GM23338 (cell line): ENCODE measurements at regions not wholly inside any gene's neighbourhood (a gene's known extent, or its start where the extent isn't known, plus 50 kb on each side); places are given as distances from the start of the nearest gene placed in this dataset.

ENCODE experiments used
- ATAC-seq: fragments of 200-7000 bp; cut with Tn5 transposase; 3 replicates; pipeline ENCODE4 v1.9.1; 2020
- DNase-seq: peaks from one replicate; pipeline ENCODE4 v3.0.0-alpha.2; 2015; ENCODE audit warnings: low spot score
- H2AFZ ChIP-seq: fragments of 200-600 bp; sonication (generic); 2 replicates; pipeline ENCODE4 v1.8.0; 2016; ENCODE audit warnings: antibody characterized with exemption, mild to moderate bottlenecking, moderate library complexity
- H3F3A ChIP-seq: fragments of 200-600 bp; sonication (generic); replicated peaks from 2 replicates; pipeline ENCODE4 v1.8.0; 2017; ENCODE audit warnings: antibody characterized with exemption, mixed run types, low read depth
- H3K27ac ChIP-seq: fragments of 200-600 bp; sonication (generic); 2 replicates; pipeline ENCODE4 v1.6.1; 2016; ENCODE audit warnings: low read depth
- H3K27me3 ChIP-seq: fragments of 200-600 bp; sonication (generic); 2 replicates; pipeline ENCODE4 v1.8.0; 2016; ENCODE audit warnings: mild to moderate bottlenecking, mixed run types, moderate library complexity; ENCODE audit not compliant: insufficient read depth
- H3K36me3 ChIP-seq: fragments of 200-600 bp; sonication (generic); 2 replicates; pipeline ENCODE4 v1.8.0; 2016; ENCODE audit warnings: mild to moderate bottlenecking; ENCODE audit not compliant: insufficient read depth
- H3K4me1 ChIP-seq: fragments of 200-600 bp; sonication (generic); 2 replicates; pipeline ENCODE4 v1.8.0; 2016; ENCODE audit warnings: mild to moderate bottlenecking, moderate library complexity; ENCODE audit not compliant: insufficient read depth
- H3K4me2 ChIP-seq: fragments of 200-600 bp; sonication (generic); 2 replicates; pipeline ENCODE4 v1.7.1; 2017; ENCODE audit warnings: mixed run types
- H3K4me3 ChIP-seq: fragments of 200-600 bp; sonication (generic); 2 replicates; pipeline ENCODE4 v1.6.1; 2016; ENCODE audit warnings: mixed run types
- H3K79me2 ChIP-seq: fragments of 200-600 bp; sonication (generic); replicated peaks from 2 replicates; pipeline ENCODE4 v1.8.0; 2017; ENCODE audit warnings: mild to moderate bottlenecking; ENCODE audit not compliant: insufficient read depth
- H3K9me2 ChIP-seq: fragments of 200-600 bp; sonication (generic); 2 replicates; pipeline ENCODE4 v1.8.0; 2017; ENCODE audit not compliant: insufficient read depth
- H4K20me1 ChIP-seq: fragments of 200-600 bp; sonication (generic); replicated peaks from 2 replicates; pipeline ENCODE4 v1.8.0; 2017; ENCODE audit warnings: mild to moderate bottlenecking; ENCODE audit not compliant: insufficient read depth
- H3K27ac Mint-ChIP-seq: 2 replicates; pipeline ENCODE4 v1.8.0; 2020; ENCODE audit warnings: inconsistent platforms, mild to moderate bottlenecking, moderate library complexity, mixed read lengths
- H3K27me3 Mint-ChIP-seq: 3 replicates; pipeline ENCODE4 v1.8.0; 2022; ENCODE audit warnings: low read depth, mild to moderate bottlenecking, moderate library complexity, mixed read lengths, inconsistent platforms; ENCODE audit not compliant: insufficient read depth, poor library complexity
- H3K36me3 Mint-ChIP-seq: 3 replicates; pipeline ENCODE4 v1.8.0; 2021; ENCODE audit warnings: low read depth, mild to moderate bottlenecking, inconsistent platforms, moderate library complexity, mixed read lengths
- H3K4me1 Mint-ChIP-seq: 3 replicates; pipeline ENCODE4 v1.8.0; 2020; ENCODE audit warnings: mild to moderate bottlenecking, inconsistent platforms, mixed read lengths
- H3K4me3 Mint-ChIP-seq: 3 replicates; pipeline ENCODE4 v1.8.0; 2021; ENCODE audit warnings: moderate library complexity, mild to moderate bottlenecking, inconsistent platforms, mixed read lengths
- H3K9me3 Mint-ChIP-seq: 3 replicates; pipeline ENCODE4 v1.8.0; 2020; ENCODE audit warnings: moderate library complexity, mild to moderate bottlenecking, inconsistent platforms, mixed read lengths
- CREB1 ChIP-seq: fragments of 250-450 bp; sonication (Bioruptor Pico); IDR thresholded peaks from 2 replicates; pipeline ENCODE4 v1.5.0; 2020; ENCODE audit warnings: low read depth, mild to moderate bottlenecking, moderate library complexity
- CTCF ChIP-seq, 2 experiments: fragments of 200-600 bp in 1 of 2; sonication (generic) in 1 of 2; conservative IDR thresholded peaks; 2 replicates each; pipeline versions ENCODE4 v1.5.1 to v1.6.1; 2016 to 2017; ENCODE audit warnings: antibody characterized with exemption in 2 of 2, low read depth in 2 of 2, mild to moderate bottlenecking in 2 of 2, moderate library complexity in 1 of 2
- ETS1 ChIP-seq: IDR thresholded peaks from 2 replicates; pipeline ENCODE4 v1.6.1; 2016; ENCODE audit warnings: antibody characterized with exemption
- EZH2 ChIP-seq: fragments of 200-600 bp; sonication (generic); IDR thresholded peaks from one replicate; pipeline ENCODE4 v1.8.0; 2017; ENCODE audit warnings: antibody characterized with exemption, mild to moderate bottlenecking, low read depth; ENCODE audit not compliant: unreplicated experiment
- EZH2phosphoT487 ChIP-seq: fragments of 200-600 bp; sonication (generic); IDR thresholded peaks from one replicate; pipeline ENCODE4 v1.8.1; 2018; ENCODE audit warnings: antibody characterized with exemption; ENCODE audit not compliant: unreplicated experiment
- JUNB ChIP-seq: IDR thresholded peaks from one replicate; pipeline ENCODE4 v1.6.1; 2016; ENCODE audit warnings: antibody characterized with exemption; ENCODE audit not compliant: unreplicated experiment
- NANOG ChIP-seq: IDR thresholded peaks from 2 replicates; pipeline ENCODE4 v1.6.1; 2016; ENCODE audit warnings: antibody characterized with exemption, borderline replicate concordance
- POLR2AphosphoS5 ChIP-seq: IDR thresholded peaks from 2 replicates; pipeline ENCODE4 v1.6.1; 2016; ENCODE audit warnings: antibody characterized with exemption, low read depth
- REST ChIP-seq: IDR thresholded peaks from one replicate; pipeline ENCODE4 v1.6.1; 2018; ENCODE audit warnings: antibody characterized with exemption; ENCODE audit not compliant: unreplicated experiment
- ZNF114 ChIP-seq: fragments of 250-450 bp; sonication (Bioruptor Pico); IDR thresholded peaks from 2 replicates; pipeline ENCODE4 v1.5.0; 2020; ENCODE audit warnings: mild to moderate bottlenecking, moderate library complexity

GRCh38 chr1:215005078-215005477 lies 77.5 kb upstream of the KCNK2 start:
- 0 out of 2 replicates have a peak, but pooled peaks cover 9% of the 10 kb centered on the region for H3K9me2 ChIP-seq
- no peaks in the 10 kb centered on the region for H3K4me1 ChIP-seq
- Mint-ChIP-seq H3K27me3 (no peaks in the 10 kb centered on the region), H3K36me3 (no peaks in the 10 kb centered on the region), H3K4me3 (no peak overlapping the region), H3K9me3 (no peaks in the 10 kb centered on the region), H3K27ac (no peak overlapping the region), H3K4me1 (no peaks in the 10 kb centered on the region)
- TF ChIP-seq JUNB = no peak
- TF ChIP-seq EZH2phosphoT487 = no peak
- no peak for TF ChIP-seq ETS1
- H3K27ac ChIP-seq = no peak overlapping the region
- no peak overlapping the region for H3K4me3 ChIP-seq
- DNase-seq = no peak
- H3K36me3 ChIP-seq = no peaks in the 10 kb centered on the region
- no peaks in the 10 kb centered on the region for H4K20me1 ChIP-seq
- H3K79me2 ChIP-seq = no peaks in the 10 kb centered on the region
- no peak for ATAC-seq
- no peaks in the 10 kb centered on the region for H3K27me3 ChIP-seq
- H3F3A ChIP-seq = no peaks in the 10 kb centered on the region
- H3K4me2 ChIP-seq = no peak overlapping the region
- H2AFZ ChIP-seq = peak overlapping the region; percentile 35; the same call in 1 of the 2 replicates

GRCh38 chr1:215005656-215006345 lies 76.7 kb upstream of the KCNK2 start:
- Histone ChIP-seq H3K4me1 (no peaks in the 10 kb centered on the region), H2AFZ (peak overlapping the region; percentile 35; the same call in 1 of the 2 replicates), H3K36me3 (no peaks in the 10 kb centered on the region), H3K4me3 (no peak overlapping the region), H3K27ac (no peak overlapping the region), H3K9me2 (0 out of 2 replicates have a peak, but pooled peaks cover 9% of the 10 kb centered on the region), H3K27me3 (no peaks in the 10 kb centered on the region), H3K4me2 (no peak overlapping the region), H4K20me1 (no peaks in the 10 kb centered on the region), H3K79me2 (no peaks in the 10 kb centered on the region), H3F3A (no peaks in the 10 kb centered on the region)
- ATAC-seq = no peak
- H3K27me3 Mint-ChIP-seq = no peaks in the 10 kb centered on the region
- no peak for DNase-seq
- H3K36me3 Mint-ChIP-seq = no peaks in the 10 kb centered on the region
- no peak overlapping the region for H3K27ac Mint-ChIP-seq
- no peaks in the 10 kb centered on the region for H3K4me1 Mint-ChIP-seq
- no peaks in the 10 kb centered on the region for H3K9me3 Mint-ChIP-seq
- H3K4me3 Mint-ChIP-seq = no peak overlapping the region
- TF ChIP-seq CREB1 (CRISPR knock-in tag) = no peak
- no peak for TF ChIP-seq ZNF114 (CRISPR knock-in tag)
- no peak for TF ChIP-seq CTCF (conservative IDR thresholded peaks at IDR 0.05; ENCODE audit: low read depth in 2 of 2)
- TF ChIP-seq NANOG = no peak
- no peak for TF ChIP-seq ETS1
- TF ChIP-seq REST = no peak
- TF ChIP-seq EZH2 = no peak
- no peak for TF ChIP-seq JUNB
- no peak for TF ChIP-seq POLR2AphosphoS5
